GM21515 (cell line): ENCODE measurements at regions not wholly inside any gene's neighbourhood (a gene's known extent, or its start where the extent isn't known, plus 50 kb on each side); places are given as distances from the start of the nearest gene placed in this dataset.
"Not testable (repeated sequence)": the region's sequence is repeated elsewhere in the genome, so short reads cannot be mapped to it uniquely, and the experiment has no call there.

Experiments used
- ATAC-seq: cut with Tn5 transposase; IDR thresholded peaks from one replicate; pipeline ENCODE4 v1.9.1; 2021; ENCODE audit not compliant: unreplicated experiment

DNA sequence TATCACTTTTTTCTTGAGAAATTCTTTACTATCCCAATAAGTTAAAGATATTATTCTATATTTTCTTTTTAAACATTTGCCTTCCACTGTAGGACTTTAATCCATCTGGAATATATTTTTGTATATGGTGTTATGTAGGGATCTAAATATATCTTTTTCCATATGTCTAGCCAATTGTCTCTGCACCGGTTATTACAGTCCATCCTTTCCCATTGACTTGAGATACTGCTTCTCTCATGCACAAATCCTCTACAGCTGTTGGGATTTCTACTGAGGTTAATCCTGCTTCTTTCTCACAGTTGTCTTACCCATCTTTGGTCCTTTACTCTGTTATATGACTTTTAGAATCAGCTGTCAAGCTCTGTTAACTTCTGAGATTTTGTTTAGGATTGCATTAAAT, 483.8 kb upstream of the CDH4 start:
- no peak for ATAC-seq

GRCh38 chr20:60780388-60781025, 471.6 kb upstream of the CDH4 start:
- ATAC-seq, result no peak

DNA sequence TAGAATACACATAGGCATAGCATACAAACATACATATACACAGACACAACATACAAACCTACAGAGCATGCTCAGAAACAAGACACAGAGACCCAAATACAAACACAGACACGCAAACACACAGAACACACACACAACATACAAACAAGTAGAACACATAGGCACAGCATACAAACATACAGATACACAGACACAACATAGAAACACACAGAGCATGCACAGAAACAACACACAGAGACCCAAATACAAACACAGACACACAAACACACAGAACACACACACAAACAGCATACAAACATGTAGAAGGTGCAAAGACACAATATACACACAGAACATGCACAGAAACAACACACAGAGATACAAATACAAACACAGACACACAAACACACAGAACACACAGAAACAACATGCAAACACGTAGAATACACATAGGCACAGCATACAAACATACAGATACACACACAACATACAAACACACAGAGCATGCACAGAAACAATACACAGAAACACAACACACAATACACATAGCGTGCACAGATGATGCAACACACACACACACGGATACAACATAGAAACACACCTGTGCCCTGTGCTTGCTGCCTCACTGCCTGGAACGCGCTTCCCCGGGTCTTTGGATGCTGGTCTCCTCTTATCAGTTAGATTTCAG, 469.0 kb upstream of the CDH4 start:
- ATAC-seq, result no peak

GRCh38 chr20:60785301-60785700, 466.8 kb upstream of the CDH4 start:
- no peak for ATAC-seq

DNA sequence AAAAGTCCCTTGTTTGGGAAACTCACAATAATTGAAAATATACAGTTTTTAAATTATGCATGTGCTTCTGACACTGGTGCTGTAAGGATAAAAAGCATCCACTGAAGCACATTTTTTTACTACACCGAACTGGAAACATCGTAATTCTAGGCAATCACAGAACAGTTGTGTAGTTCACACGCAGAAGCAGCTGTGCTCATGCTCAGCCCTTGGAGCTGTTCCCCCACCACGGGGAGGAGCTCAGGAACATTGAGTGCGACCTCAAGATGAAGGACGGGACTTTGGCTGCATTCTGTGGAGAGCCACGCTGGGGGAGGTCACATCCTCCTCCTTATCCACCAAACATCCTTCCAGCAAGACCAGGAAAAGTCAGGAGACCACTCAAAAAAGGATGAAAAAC, 466.3 kb upstream of the CDH4 start:
- no peak for ATAC-seq

GRCh38 chr20:60786686-60787217, 465.3 kb upstream of the CDH4 start:
- no peak for ATAC-seq

GRCh38 chr20:60787276-60787675, 464.8 kb upstream of the CDH4 start:
- no peak for ATAC-seq

DNA sequence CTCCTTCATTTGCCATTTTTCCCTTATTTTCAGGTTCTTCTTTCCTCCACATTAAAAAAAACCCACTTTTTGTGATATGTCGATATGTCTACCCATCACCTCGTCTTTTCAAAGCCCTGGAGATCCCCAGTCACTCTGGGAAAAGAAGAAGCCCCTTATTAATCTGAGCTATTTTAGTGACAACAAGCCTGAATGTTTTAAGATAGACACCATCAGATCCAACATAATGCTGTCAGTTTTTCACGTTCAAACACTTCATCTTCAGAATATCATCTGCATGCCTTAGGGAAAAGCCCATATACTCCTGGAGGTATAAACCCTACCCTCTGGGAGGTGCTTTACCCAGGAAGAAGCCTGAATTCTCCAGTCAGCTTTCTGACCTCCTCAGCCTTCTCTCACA, 464.0 kb upstream of the CDH4 start:
- no peak for ATAC-seq

- ATAC-seq, result no peak
Measured at GRCh38 chr20:60789399-60789798, 462.7 kb upstream of the CDH4 start.

- ATAC-seq, result not testable (repeated sequence)
Measured at GRCh38 chr20:60790339-60790738, 461.7 kb upstream of the CDH4 start.

DNA sequence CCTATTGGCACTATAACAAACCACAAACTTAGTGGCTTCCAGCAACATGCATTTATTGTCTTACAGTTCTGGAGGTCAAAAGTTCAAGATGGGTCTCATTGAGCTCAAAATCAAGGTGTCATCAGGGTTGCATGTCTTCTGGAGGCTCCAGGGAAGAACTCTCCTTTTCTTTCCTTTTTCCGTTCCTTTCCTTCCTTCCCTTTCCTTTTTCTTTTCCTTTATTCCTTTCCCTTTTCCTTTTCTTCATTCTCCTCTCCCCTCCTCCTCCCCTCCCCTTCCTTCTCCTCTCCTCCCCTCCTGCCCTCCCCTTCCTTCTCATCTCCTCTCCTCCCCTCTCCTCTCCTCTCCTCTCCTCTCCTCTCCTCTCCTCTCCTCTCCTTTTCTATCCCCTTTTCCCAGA, 460.2 kb upstream of the CDH4 start:
- no peak for ATAC-seq

GRCh38 chr20:60792941-60793340, 459.1 kb upstream of the CDH4 start:
- no peak for ATAC-seq

DNA sequence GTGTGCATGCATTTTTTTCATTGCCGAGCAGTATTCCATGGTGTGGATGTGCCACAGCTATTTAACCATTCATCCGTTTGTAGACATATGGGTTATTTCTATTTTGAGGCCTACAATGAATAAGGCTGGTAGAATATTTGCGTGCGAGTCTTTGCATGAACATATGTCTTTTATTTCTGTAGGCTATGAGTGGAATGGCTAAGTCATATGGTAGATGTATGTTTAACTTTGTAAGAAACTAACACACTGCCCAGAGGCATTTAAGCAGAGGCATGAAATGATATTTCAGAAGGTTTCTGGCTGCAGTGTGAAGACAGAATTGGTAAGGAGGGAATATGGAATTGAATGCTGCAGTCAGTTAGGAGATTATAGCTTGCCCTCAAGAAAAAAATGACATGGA, 457.4 kb upstream of the CDH4 start:
- ATAC-seq, result no peak

DNA sequence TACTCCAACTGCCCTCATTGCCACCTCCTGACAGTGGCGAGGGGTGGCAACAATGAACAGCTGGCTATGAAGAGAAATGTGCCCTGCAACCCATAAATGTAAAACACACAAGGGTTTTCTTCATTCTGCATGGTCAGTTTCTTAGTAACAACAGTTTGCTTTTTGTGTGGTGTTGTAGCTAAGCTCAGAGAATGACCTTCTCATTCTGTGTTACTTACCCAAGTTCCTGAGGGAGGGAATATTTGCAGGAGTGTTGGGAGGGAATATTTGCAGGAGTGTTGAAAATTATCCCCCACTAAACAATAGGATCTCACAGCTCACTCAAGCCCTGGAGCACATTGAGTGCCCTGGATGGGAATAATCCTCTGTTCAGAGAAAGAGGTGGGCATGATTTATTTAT, 456.4 kb upstream of the CDH4 start:
- ATAC-seq, result no peak

DNA sequence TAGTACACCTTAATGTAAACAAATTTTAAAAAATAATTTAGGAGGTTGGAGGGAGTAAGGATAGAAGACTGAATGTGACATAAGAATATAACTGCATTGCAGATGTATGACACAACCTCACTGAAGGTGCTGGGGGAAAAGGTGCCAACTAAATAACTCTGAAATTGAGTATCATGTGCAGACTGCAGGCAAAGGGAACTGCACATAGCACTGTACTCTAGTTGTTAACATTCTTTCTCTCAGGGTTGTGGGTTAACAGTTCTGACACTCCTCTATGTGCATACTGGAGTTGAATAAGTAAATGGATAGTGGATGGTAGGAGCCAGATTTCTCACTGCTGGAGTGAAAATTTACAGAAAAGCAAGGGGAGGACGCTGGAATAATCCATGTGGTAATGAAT, 451.9 kb upstream of the CDH4 start:
- ATAC-seq, result no peak

DNA sequence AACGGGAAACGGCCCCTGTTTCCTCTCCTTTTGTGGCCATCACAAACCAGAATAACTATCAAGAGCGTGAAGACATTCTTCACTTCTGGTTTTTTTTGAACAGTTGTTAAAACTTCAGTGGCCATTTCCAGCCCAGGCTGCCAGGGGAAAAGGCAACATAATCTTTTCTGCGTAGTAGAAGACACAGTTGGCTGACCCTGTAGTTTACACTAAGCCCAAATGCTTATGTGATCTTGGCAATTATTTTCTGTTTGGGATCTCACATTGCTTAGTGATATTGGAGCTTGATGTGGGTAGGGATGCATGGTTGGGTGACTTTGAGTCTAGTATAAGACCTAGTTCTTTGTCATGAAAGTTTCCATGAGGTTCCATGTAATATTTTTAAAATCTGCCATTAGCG, 449.4 kb upstream of the CDH4 start:
- no peak for ATAC-seq

DNA sequence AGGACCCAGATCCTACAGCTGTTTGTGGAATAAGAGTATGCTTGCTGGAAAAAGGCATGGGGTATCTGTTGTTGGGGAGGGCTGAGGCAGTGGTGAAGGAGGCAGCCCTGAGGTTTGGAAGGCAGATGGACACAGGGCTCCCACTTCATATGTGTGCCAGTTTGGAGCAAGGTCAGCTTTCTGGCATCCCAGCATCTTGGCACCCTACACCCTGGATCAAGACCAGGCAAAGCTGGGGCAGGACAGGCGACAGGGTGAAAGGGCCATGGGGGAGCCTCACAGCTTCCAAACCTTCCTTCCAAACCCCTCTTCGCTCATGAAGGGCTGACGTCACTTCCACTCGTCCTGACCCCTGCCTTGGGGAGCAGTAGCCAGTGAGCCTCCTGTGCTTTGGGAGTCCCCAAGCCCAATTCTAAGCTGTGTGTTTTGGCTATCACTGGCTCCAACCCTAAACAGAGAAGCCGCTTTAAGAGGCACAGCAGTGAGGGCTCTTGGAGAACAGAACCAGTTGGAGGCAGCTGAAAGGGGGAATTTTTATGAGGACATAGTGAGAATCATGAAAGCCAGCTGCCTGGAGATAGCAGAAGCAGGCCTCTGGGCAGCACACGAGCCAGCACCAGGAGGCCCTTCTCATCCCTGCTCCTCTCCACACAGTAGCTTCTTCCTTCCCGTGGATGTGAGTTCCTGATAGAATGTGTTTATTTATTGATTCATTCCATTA, 448.6 kb upstream of the CDH4 start:
- ATAC-seq, result no peak

DNA sequence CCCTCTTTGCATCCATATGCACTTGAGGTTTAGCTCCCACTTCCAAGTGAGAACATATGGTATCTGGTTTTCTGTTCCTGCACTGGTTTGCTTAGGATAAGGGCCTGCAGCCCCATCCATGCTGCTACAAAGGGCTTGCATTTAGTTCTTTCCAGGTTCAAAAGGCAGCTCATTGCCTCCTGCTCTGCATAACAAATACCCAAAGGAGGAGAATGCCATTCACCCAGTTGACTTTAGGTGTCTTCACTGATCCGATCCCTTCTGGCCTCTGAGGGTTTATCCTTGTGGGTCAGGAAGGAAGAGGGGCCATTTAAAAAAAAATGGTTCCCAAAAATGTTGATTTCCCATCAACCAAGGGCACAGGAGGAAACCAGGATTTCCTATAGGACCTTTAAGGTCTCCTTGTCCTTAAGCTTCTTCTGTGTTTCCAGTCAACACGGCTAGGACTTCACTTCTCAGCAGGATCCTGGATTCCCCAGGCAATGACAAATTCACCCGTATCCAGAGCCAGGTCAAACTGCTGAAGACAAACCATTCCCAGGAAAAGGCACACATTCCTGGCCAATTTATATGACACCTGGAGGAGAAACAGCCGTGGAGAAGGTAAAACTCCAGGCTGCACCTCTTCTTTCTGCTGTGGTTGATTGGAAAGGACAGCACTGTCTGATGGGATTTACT, 447.7 kb upstream of the CDH4 start:
- ATAC-seq, result no peak

GRCh38 chr20:60804918-60805630, 447.0 kb upstream of the CDH4 start:
- ATAC-seq, result no peak

DNA sequence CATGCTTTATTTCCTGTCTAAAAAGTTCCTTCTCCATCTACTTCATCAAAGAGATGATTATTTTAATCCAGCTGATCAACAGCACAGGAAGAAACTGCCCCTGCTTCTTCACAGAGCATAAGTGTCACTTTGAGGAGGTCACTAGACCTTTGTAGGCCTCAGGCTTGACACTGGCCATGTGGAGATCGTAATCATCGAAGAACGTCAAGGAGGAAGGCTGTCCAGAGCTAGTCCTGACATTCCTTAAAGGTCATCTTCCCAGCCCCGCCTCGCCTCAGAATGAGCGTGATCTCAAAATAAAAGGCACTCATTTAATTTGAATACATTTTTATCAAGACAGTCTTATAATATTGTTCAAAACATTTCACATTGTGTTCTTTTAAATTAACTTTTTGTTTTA, 445.7 kb upstream of the CDH4 start:
- ATAC-seq, result no peak

- no peak for ATAC-seq
Measured at GRCh38 chr20:60806824-60807223, 445.2 kb upstream of the CDH4 start.
